ENCODE measurements at regions not wholly inside any gene's neighbourhood (a gene's known extent, or its start where the extent isn't known, plus 50 kb on each side); places are given as distances from the start of the nearest gene placed in this dataset.

- Histone ChIP-seq H3K36me3 (ENCODE audit: insufficient read depth, low read length) (no peaks in the 10 kb centered on the region), H3K4me3 (ENCODE audit: low read length) (no peak overlapping the region), H3K27me3 (ENCODE audit: control insufficient read depth in 1 of 2, insufficient read depth in 2 of 2, low read length in 2 of 2) (peaks cover 0 to under 1% of the 10 kb centered on the region in 2 experiments), H3K4me1 (ENCODE audit: insufficient read depth, low read length) (no peaks in the 10 kb centered on the region), H3K27ac (ENCODE audit: low read depth in 1 of 2, low read length in 2 of 2) (no peak overlapping the region), H3K9me3 (ENCODE audit: control insufficient read depth in 1 of 2, insufficient read depth in 1 of 2, low read length in 2 of 2) (no peaks in the 10 kb centered on the region)
- Mint-ChIP-seq H3K27ac (no peak overlapping the region), H3K9me3 (no peaks in the 10 kb centered on the region), H3K4me1 (ENCODE audit: low read depth) (no peaks in the 10 kb centered on the region), H3K36me3 (ENCODE audit: low read depth) (no peaks in the 10 kb centered on the region), H3K27me3 (peaks cover 36% of the 10 kb centered on the region), H3K4me3 (no peak overlapping the region)
- ChIA-PET POLR2A (no interaction called here), CTCF (no interaction called here)
- intact Hi-C loops (cut with DNase I, micrococcal nuclease) = no loop called here
- TF ChIP-seq CTCF (IDR thresholded peaks at IDR 0.05) = no peak
- ATAC-seq (ENCODE audit: poor library complexity) (no peak), DNase-seq (no peak)
Measured at GRCh38 chr10:44044549-44044948, 340.3 kb downstream of the CXCL12 start.

GRCh38 chr10:44043646-44044375 is 341.1 kb downstream of the CXCL12 start:
- intact Hi-C loops (cut with DNase I, micrococcal nuclease) = no loop called here
- no peak overlapping the region for H3K4me3 Mint-ChIP-seq

GRCh38 chr10:44042926-44043602 is 341.8 kb downstream of the CXCL12 start:
- DNase-seq = no peak
- no peaks in the 10 kb centered on the region for H3K9me3 Mint-ChIP-seq
- intact Hi-C loops (cut with DNase I, micrococcal nuclease) = no loop called here
- POLR2A ChIA-PET = no interaction called here
- no peaks in the 10 kb centered on the region for H3K4me1 ChIP-seq (ENCODE audit: insufficient read depth, low read length)
- H3K4me3 ChIP-seq (ENCODE audit: low read length) = no peak overlapping the region
- no peaks in the 10 kb centered on the region for H3K36me3 Mint-ChIP-seq (ENCODE audit: low read depth)
- H3K27me3 ChIP-seq (ENCODE audit: control insufficient read depth in 1 of 2, insufficient read depth in 2 of 2, low read length in 2 of 2) = no peaks in the 10 kb centered on the region
- no peak overlapping the region for H3K27ac Mint-ChIP-seq
- CTCF ChIA-PET = no interaction called here
- no peaks in the 10 kb centered on the region for H3K4me1 Mint-ChIP-seq (ENCODE audit: low read depth)
- H3K27ac ChIP-seq (ENCODE audit: low read depth in 1 of 2, low read length in 2 of 2) = no peak overlapping the region
- no peaks in the 10 kb centered on the region for H3K9me3 ChIP-seq (ENCODE audit: control insufficient read depth in 1 of 2, insufficient read depth in 1 of 2, low read length in 2 of 2)
- H3K27me3 Mint-ChIP-seq = peaks cover 24% of the 10 kb centered on the region
- no peak for TF ChIP-seq CTCF (IDR thresholded peaks at IDR 0.05)
- ATAC-seq (ENCODE audit: poor library complexity) = no peak
- no peak overlapping the region for H3K4me3 Mint-ChIP-seq
- no peaks in the 10 kb centered on the region for H3K36me3 ChIP-seq (ENCODE audit: insufficient read depth, low read length)

More at GRCh38 chr10:44043646-44044375, 341.1 kb downstream of the CXCL12 start:
- ATAC-seq (ENCODE audit: poor library complexity) (no peak), DNase-seq (no peak)
- H3K27ac ChIP-seq (ENCODE audit: low read depth in 1 of 2, low read length in 2 of 2) = no peak overlapping the region
- H3K9me3 Mint-ChIP-seq = no peaks in the 10 kb centered on the region
- no peaks in the 10 kb centered on the region for H3K4me1 ChIP-seq (ENCODE audit: insufficient read depth, low read length)
- no peak overlapping the region for H3K4me3 ChIP-seq (ENCODE audit: low read length)
- no peaks in the 10 kb centered on the region for H3K36me3 Mint-ChIP-seq (ENCODE audit: low read depth)
- TF ChIP-seq CTCF (IDR thresholded peaks at IDR 0.05) = no peak
- H3K27me3 Mint-ChIP-seq = peaks cover 32% of the 10 kb centered on the region
- POLR2A ChIA-PET = no interaction called here
- H3K9me3 ChIP-seq (ENCODE audit: control insufficient read depth in 1 of 2, insufficient read depth in 1 of 2, low read length in 2 of 2) = no peaks in the 10 kb centered on the region
- CTCF ChIA-PET = no interaction called here
- no peaks in the 10 kb centered on the region for H3K36me3 ChIP-seq (ENCODE audit: insufficient read depth, low read length)
- no peaks in the 10 kb centered on the region for H3K4me1 Mint-ChIP-seq (ENCODE audit: low read depth)
- no peak overlapping the region for H3K27ac Mint-ChIP-seq
- no peaks in the 10 kb centered on the region for H3K27me3 ChIP-seq (ENCODE audit: control insufficient read depth in 1 of 2, insufficient read depth in 2 of 2, low read length in 2 of 2)

Measured in CD4-positive, alpha-beta T cell (primary cell).